Tibial nerve (tissue), 4 donors: ENCODE measurements at regions not wholly inside any gene's neighbourhood (a gene's known extent, or its start where the extent isn't known, plus 50 kb on each side); places are given as distances from the start of the nearest gene placed in this dataset.

Source experiments
- DNase-seq, 2 donors: peaks; one replicate each; pipeline ENCODE4 v3.0.0-alpha.2; 2019; ENCODE audit warnings: low spot score in 2 of 2
- H3K27ac ChIP-seq, 4 donors: fragments of 200-600 bp; sonication (generic) in 3 of 4; one replicate each; pipeline ENCODE4 v1.5.1; 2017 to 2019; ENCODE audit warnings: mild to moderate bottlenecking in 1 of 4
- H3K27me3 ChIP-seq, 2 donors: fragments of 200-600 bp; sonication (generic) in 1 of 2; one replicate each; pipeline versions ENCODE4 v1.5.1 to v1.6.0; 2017 to 2019
- H3K36me3 ChIP-seq, 3 donors: fragments of 200-600 bp; sonication (generic); one replicate each; pipeline ENCODE4 v1.5.1; 2018 to 2019
- H3K4me1 ChIP-seq, 4 donors: fragments of 200-600 bp; sonication (generic) in 3 of 4; one replicate each; pipeline ENCODE4 v1.5.1; 2017 to 2019
- H3K4me3 ChIP-seq, 4 donors: fragments of 200-600 bp; sonication (generic) in 3 of 4; one replicate each; pipeline ENCODE4 v1.5.1; 2017 to 2019; ENCODE audit warnings: mild to moderate bottlenecking in 1 of 4, moderate library complexity in 1 of 4
- H3K9me3 ChIP-seq, 4 donors: fragments of 200-600 bp; sonication (generic) in 3 of 4; one replicate each; pipeline ENCODE4 v1.5.1; 2017 to 2019
- CTCF ChIP-seq, 5 experiments: fragments of 200-600 bp in 3 of 5; fragments of 450-650 bp in 2 of 5; sonication (generic) in 3 of 5; IDR thresholded peaks; one replicate each; pipeline ENCODE4 v1.5.1; 2016 to 2019; ENCODE audit warnings: antibody characterized with exemption in 5 of 5, mild to moderate bottlenecking in 3 of 5, moderate library complexity in 2 of 5
- EP300 ChIP-seq, 2 donors: sonication (generic); formaldehyde crosslinking; IDR thresholded peaks; one replicate each; pipeline ENCODE4 v1.6.1; 2017; ENCODE audit warnings: antibody characterized with exemption in 2 of 2, mild to moderate bottlenecking in 1 of 2
- POLR2A ChIP-seq, 2 donors: fragments of 450-650 bp; IDR thresholded peaks; one replicate each; pipeline ENCODE4 v1.6.1; 2017; ENCODE audit warnings: antibody characterized with exemption in 2 of 2, mild to moderate bottlenecking in 2 of 2, moderate library complexity in 2 of 2
- WGBS, 2 donors: methylation state at CpG; one replicate each; pipeline ENCODE4 v1.1.5; 2018; 5-methylcytosine and 5-hydroxymethylcytosine counted together

GRCh38 chr12:125233319-125233718 is 168.1 kb downstream of the AACS start:
- no peak for TF ChIP-seq POLR2A (IDR thresholded peaks at IDR 0.05)
- TF ChIP-seq EP300 (IDR thresholded peaks at IDR 0.05), result no peak
- no peak for TF ChIP-seq CTCF (IDR thresholded peaks at IDR 0.05)
- Histone ChIP-seq H3K36me3 (no peaks in the 10 kb centered on the region), H3K27ac (no peak overlapping the region), H3K27me3 (no peaks in the 10 kb centered on the region), H3K4me1 (no peaks in the 10 kb centered on the region), H3K4me3 (no peak overlapping the region), H3K9me3 (peaks cover 0 to 14% (median 0%) of the 10 kb centered on the region in 4 donors)
- WGBS, 2 donors, result 93 to 96% methylated on average over 1 of the region's 1 CpG
- no peak for DNase-seq

DNA sequence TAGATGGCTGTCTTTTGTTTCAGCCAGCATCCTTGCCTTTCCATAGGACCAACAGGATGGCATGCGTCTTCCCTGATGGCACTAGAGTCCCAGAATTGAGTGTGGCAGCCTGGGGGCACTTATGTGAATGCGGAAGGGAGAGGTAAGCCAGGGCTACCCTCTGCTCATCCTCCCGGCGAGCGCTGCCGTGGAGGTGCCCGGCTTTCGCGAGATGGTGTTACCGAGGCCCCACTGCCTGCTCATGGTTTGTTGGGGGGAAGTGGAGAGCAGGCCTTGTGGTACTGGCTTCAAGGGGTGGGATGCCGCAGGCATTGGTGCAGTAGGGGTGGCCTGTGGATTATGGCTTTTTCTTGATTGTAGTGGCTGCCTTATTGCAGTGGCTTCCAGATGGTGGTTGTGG is 174.3 kb downstream of the AACS start:
- TF ChIP-seq POLR2A (IDR thresholded peaks at IDR 0.05), result no peak
- TF ChIP-seq CTCF (IDR thresholded peaks at IDR 0.05), result no peak
- TF ChIP-seq EP300 (IDR thresholded peaks at IDR 0.05), result no peak
- no peak overlapping the region for H3K4me3 ChIP-seq
- DNase-seq, result no peak
- H3K27me3 ChIP-seq, result no peaks in the 10 kb centered on the region
- H3K4me1 ChIP-seq, result peaks cover 0 to 8% (median under 1%) of the 10 kb centered on the region in 4 donors
- H3K27ac ChIP-seq, result no peak overlapping the region
- H3K36me3 ChIP-seq, result peaks cover 0 to 7% (median 0%) of the 10 kb centered on the region in 3 donors
- WGBS, 2 donors, result 95 to 97% methylated on average over 11 of the region's 11 CpGs
- peaks cover 0 to 13% (median 0%) of the 10 kb centered on the region in 4 donors for H3K9me3 ChIP-seq

DNA sequence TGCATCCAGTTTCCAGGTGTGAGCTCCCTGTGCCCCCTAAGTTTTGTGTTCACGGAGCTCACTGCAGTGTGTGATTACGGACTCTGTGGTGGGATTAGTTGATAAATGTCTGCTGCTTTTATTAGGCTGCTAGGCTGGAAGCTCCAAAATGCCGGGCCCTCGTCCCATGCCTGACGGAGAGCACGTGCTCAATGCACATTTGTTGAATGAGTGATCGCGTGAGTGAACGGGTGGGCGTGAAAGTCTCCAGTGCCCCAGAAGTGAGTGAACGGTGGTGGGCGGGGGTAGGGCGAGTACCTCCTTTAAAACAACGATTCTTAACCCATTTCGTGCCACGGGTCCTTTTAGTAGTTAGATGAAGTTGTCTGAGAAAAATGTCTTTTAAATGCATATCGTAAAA is 175.5 kb downstream of the AACS start:
- H3K36me3 ChIP-seq, result peaks cover 0 to 7% (median 0%) of the 10 kb centered on the region in 3 donors
- no peaks in the 10 kb centered on the region for H3K27me3 ChIP-seq
- no peak for TF ChIP-seq CTCF (IDR thresholded peaks at IDR 0.05)
- no peak for TF ChIP-seq EP300 (IDR thresholded peaks at IDR 0.05)
- H3K27ac ChIP-seq, result peak overlapping the region in 1 of 4 donors; percentile 49
- WGBS, 2 donors, result 39 to 47% methylated on average over 17 of the region's 17 CpGs
- peaks cover 0 to 13% (median 0%) of the 10 kb centered on the region in 4 donors for H3K9me3 ChIP-seq
- H3K4me1 ChIP-seq, result peaks cover 0 to 15% (median 5%) of the 10 kb centered on the region in 4 donors
- H3K4me3 ChIP-seq, result no peak overlapping the region
- DNase-seq, result no peak

DNA sequence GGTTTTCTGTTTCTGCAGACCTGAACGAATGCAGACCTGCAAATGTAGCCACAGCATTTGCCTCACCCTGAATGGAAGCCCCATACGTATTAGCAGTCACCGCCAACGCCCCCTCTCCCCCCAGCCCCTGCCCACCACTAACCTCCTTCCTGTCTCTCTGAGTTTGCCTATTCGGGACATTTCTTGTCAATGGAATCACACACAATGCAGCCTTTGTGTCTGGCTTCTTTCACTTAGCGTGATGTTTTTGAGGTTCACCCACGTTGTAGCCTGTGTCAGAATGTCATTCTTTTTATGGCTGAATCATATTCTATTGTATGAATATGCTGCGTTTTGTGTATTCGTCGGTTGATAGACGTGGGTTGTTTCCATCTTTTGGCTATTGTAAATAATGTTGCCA is 178.6 kb downstream of the AACS start:
- Histone ChIP-seq H3K27me3 (no peaks in the 10 kb centered on the region), H3K9me3 (peaks cover 0 to 13% (median 0%) of the 10 kb centered on the region in 4 donors), H3K4me3 (no peak overlapping the region), H3K27ac (peak overlapping the region; percentile 44 to 91 (median 78)), H3K36me3 (peaks cover 0 to 7% (median 0%) of the 10 kb centered on the region in 3 donors), H3K4me1 (peaks cover 0 to 18% (median 5%) of the 10 kb centered on the region in 4 donors)
- WGBS, 2 donors, result 31 to 38% methylated on average over 11 of the region's 11 CpGs
- no peak for DNase-seq
- TF ChIP-seq POLR2A (IDR thresholded peaks at IDR 0.05) (no peak), EP300 (IDR thresholded peaks at IDR 0.05) (peak in 1 of 2 donors; percentile 66)

- no peak for DNase-seq
- peaks cover 0 to 6% (median 0%) of the 10 kb centered on the region in 3 donors for H3K36me3 ChIP-seq
- peaks cover 0 to 10% (median 0%) of the 10 kb centered on the region in 4 donors for H3K9me3 ChIP-seq
- no peak overlapping the region for H3K4me3 ChIP-seq
- H3K27ac ChIP-seq, result peak overlapping the region; percentile 44 to 91 (median 78)
- H3K27me3 ChIP-seq, result no peaks in the 10 kb centered on the region
- 86 to 87% methylated on average over 7 to 8 of the region's 8 CpGs for WGBS, 2 donors
- H3K4me1 ChIP-seq, result peaks cover 0 to 19% (median 5%) of the 10 kb centered on the region in 4 donors
- TF ChIP-seq POLR2A (IDR thresholded peaks at IDR 0.05), result no peak
- TF ChIP-seq EP300 (IDR thresholded peaks at IDR 0.05), result no peak
- no peak for TF ChIP-seq CTCF (IDR thresholded peaks at IDR 0.05)
These were observed 179.1 kb downstream of the AACS start for GRCh38 chr12:125244338-125244737.
